ENCODE measurements at regions not wholly inside any gene's neighbourhood (a gene's known extent, or its start where the extent isn't known, plus 50 kb on each side); places are given as distances from the start of the nearest gene placed in this dataset.

DNA sequence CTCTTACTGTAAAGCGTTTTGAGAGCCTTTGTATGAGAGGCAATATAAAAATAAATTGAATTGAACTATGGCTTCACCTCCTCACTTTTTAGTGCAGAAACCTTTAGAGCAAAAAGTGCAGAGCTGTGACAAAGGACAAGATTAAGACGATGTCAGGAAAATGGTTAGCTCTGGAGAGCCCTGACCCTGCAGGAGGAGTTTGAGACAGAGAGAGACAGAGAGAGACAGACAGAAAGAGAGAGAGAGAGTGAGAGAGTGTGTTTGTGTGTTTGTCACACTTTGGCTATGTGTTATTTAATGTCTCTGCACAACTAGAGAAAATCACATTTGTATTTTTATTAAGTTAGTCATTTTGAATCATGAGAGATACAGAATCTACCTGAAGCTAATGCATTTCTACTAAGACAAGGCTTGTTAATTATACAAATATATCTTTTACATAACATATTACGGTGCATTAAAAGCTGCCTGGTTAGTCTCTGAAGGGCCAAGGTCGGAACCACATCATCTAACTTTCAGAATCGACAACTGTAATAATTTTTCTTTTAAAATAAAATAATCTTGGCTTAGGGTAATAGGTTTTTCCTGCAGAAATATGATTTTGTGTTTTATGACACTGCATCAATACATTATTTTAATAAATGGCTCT, 423.5 kb upstream of the ZEB2 start:
- DNase-seq (ENCODE audit: low read depth in 3 of 3), result no peak

DNA sequence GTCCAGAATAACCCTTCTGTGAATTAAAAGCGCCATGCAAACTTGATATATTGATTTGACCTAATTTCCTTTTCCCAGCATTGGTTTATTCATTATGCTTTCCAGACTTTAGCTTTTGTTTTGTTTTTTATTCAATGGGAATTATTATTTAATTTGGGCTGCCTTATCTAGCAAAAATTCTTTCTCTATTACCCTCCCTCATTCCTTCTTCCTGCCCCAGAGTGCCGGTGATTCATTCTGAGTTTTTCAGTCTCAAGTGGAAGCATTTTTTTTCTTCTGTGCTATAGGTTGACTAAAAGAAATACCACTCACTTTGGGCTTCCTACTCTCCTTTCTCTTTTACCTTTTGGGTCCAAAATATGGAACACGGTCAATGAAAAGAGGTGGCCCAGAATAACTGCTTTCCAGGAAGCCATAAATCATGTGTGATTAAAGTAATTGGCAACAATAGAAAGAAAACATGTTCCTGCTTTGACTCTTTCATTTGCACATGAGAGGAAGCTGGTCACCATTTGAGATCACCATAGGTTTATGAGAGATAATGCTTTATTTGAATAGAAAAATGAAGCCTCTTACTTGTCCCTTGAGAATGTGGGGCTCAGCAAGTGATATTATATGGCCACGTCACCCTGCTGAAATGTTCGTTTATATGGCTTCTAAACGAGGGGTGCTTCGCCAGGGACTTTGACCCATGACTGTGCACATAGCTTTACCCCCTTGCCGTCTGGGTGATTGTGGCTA, 422.8 kb upstream of the ZEB2 start:
- no peak for DNase-seq (ENCODE audit: low read depth in 3 of 3)

DNA sequence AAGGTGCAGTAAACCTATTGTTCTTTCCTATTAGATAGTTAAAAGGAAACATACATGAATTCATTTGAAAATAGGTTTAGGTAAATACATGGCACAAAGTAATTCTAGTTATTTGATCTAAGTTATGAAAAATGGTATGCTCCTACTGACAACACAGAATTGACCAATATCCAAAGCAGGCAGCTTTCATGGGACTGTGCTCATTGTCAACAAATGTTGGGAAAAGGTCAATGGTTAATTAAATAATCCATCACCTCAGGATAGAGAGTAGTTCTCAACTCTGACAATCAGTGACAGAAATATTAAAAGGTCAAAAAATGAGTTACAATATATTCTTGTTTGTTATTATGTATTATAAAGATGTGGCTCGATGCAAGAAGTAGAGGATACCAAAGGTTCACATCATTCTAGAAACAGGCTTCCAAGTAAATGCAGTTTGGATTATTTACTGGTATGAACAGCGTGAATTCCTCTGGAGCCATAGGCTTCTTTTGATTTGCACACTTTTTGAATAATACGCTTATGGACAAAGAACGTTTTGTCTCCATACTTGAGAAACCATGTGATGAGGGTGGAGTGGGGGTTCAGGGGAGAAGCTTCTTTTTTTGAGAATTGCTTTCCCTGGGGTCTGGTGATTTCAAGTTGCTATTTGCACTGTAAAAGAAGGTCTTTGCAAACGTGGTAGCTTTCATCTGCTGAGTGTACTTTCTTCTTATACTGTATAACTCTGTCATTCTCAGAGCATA, 422.0 kb upstream of the ZEB2 start:
- DNase-seq (ENCODE audit: low read depth in 3 of 3), result no peak

DNA sequence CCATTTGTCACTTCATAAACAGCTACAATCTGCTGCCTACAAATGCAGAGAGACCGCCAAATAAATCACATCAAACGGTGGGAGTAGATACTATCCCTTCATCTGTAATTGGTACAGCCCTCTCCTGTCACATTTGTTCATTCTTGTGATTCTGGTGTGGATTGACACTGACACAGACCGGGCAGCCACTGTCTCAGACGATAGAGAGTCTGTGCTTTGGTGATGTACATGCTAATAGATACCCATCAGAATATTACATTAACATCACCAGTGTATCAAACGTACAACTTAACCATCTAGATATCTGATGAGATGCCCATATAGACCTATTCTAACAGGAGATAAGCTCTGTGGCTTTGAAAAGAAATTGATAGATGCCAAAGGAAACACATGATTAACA, 419.7 kb upstream of the ZEB2 start:
- DNase-seq (ENCODE audit: low read depth in 3 of 3), result no peak

DNA sequence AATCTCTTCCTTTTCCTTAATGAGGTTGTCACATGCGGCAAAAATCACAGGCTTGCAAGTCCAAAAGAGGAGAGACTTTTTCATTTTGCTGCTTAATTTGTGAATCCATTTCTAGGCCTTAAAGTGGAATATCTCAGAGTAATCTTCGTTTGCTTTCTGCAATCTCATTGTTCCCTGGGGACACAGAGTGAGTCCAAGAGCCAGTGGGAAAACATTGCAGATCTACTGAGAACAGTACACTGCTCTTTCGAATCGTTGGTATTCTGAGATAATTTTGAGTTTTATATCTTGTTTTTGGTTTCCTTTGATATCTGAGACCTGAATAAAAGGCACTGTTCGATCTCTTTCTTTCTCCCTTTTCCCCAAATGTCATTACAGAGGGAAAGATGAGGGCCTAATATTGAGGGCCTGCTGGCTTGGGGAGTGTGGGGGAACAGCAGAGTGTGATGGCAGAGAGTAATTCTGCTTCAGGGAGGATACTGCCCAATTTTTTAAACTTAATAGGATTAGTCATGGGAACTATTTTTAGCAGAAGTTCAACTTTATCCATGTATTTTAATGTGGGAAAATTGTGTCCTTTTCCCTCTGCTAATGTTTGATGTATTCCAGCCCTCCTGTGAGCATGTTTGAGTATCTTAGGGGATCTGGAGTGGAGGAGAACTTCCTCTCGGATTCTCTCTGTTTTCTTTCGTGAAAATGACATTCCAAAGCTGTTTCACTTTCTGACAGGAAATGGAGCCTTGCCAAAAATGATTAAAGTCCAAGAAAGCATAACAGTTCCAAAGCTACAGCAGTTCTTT, 418.2 kb upstream of the ZEB2 start:
- DNase-seq (ENCODE audit: low read depth in 3 of 3), result no peak

DNA sequence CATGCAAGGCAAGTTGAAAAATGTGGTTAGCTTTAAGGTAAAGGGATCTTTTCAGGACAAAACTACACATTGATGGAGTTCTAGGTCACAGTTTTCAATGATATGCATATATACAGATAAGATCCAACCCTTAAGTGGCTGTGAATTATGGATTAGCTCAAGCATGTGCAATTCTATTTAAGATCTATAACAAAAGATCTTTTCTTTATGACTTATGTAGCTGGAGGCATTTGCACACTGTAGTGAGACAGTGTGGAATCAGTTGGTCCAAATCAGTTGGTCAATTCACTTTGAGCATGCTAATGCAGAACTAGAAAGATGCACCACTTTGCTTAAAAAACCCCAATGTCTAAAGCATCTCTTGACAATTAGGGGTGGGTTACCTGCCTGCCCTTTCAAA, 417.1 kb upstream of the ZEB2 start:
- no peak for DNase-seq (ENCODE audit: low read depth in 3 of 3)

DNA sequence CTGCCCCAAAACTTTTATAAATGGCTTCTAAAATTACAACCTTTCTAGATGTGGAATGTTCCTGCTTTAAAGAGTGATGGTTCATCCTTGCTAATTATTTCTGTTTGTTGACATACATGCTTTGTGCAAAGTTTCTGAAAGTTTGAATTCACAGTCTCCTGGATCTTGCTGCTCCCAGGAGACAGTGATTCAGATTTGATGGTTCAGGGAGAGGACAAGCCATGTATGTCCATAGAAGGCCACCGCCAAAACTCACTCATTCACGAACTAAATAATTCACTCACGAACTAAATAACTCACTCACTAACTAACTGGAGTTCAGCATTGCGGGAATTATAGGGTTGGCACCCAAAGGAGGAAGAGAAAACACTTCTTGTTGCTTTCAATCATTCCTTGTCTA, 416.5 kb upstream of the ZEB2 start:
- no peak for DNase-seq (ENCODE audit: low read depth in 3 of 3)

DNA sequence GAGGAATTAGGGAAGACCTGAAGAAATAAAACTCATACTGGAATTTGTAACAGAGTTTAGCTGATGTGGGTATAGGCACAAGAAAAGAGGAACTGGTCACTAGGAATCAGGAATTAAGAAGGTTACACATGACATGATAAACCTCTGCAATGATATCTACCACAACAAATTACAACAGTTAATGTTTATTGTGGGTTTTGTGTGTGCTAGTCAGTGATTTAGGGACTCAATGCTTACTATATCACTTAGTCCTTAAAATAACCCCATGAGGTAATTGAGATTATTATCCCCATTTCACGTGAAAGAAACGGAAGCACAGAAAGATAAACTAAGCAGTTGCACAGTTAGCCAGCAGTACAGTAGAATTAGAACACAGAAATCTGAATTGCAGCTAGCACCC, 415.8 kb upstream of the ZEB2 start:
- DNase-seq (ENCODE audit: low read depth in 3 of 3), result no peak

DNA sequence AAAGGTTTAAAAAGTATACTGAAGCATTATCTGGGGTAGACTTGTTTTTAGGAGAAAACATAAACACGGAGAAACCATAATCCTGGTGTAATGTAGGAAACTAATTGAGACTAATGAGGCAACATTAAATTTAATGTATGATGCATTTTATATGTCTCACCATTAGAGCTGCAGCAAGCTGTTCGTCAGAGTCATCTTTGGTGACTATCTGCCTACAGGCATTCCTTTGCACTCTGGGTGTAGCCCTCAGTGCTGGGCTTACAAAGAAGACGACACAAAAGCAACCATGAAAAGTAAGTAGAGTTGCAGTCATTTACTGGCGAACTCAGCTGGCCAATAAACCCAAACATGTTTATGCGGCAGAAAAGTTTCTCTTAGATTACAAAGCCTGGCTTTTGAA, 415.3 kb upstream of the ZEB2 start:
- no peak for DNase-seq (ENCODE audit: low read depth in 3 of 3)

DNA sequence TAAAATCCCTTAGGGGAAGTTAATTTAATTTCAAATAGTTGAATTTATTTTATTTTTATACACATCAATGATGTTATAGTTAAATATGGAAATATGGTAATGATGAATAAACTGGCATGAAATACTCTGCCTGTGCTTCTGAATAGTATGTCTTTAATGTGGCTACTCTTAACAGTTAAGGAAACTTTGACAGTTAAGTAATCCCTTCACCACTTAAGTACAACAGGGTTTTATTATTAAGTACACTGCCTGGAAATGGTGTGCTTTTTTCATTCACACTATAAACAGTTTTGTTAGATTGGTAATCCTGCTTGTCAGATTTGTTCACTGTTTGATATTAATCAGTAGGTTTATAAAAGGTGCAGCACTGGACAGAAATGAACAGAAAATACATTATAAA, 412.0 kb upstream of the ZEB2 start:
- DNase-seq (ENCODE audit: low read depth in 3 of 3), result no peak

DNA sequence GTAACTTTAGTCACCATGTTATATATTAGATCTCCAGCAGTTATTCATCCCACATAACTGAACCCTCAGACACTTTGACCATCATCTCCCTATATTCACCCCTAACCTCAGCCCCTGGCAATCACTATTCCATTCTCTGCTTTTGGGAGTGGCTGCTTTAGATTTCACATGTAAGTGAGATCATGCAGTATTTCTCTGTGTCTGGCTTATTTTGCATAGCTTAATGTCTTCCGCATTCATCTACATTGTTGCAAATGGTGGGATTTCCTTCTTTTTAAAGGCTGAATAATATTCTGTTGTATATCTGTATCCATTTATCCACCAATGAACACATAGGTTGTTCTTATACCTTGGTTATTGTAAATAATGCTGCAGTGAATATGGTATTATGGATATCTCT, 411.6 kb upstream of the ZEB2 start:
- no peak for DNase-seq (ENCODE audit: low read depth in 3 of 3)

DNA sequence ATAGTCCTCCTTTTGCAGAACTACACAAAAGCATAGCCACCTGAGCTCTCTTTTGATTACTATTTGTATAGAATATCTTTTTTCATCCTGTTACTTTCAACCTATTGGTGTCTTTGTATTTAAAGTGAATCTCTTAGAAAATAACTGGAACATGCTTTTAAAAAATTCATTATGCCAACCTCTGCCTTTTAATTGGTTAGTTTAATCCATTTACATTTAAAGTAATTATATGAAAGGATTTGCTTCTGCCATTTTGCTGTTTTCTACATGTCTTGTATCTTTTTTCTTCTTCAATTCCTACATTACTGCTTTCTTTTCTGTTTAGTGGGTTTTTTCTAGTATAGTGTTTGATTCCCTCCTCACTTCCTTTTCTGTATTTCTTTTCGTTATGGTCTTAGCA, 407.5 kb upstream of the ZEB2 start:
- no peak for DNase-seq (ENCODE audit: low read depth in 3 of 3)

DNA sequence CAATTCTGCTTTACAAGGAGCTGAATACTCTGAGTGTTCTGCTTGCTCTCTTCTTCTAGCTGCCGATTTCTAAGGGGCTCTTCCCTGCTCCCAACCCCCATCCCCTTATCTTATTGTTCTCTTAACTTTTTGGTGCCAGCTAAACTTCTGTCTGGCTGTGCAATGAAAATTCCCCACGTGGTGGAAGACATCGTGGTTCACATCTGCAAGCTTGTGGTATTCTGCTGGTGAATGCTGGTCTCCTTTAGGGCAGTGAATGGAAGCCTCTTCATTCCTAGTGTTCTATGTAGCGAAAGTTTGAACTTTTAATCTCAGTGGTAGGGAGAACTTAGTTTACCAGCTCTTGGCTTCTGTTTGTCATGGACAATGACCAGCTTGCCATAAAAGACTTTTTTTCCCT, 406.0 kb upstream of the ZEB2 start:
- DNase-seq (ENCODE audit: low read depth in 3 of 3), result no peak

DNA sequence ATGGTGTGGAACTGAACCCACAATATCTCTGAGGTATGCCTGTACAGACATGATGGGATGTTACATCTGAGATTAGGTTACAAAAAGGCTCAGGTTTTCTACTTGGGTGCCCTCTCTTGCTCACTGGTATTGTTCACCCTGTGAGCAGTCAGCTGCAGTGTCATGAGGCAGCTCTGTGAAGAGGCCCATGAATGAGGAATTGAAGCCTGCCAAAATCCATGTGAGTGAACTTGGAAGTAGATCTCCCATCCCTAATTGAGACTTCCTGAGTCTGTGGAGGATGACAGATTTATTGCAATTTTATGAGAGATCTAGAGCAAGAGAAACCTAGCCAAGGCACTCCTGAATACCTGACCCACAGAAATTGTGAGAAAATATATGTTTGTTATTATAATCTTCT, 404.9 kb upstream of the ZEB2 start:
- no peak for DNase-seq (ENCODE audit: low read depth in 3 of 3)

DNA sequence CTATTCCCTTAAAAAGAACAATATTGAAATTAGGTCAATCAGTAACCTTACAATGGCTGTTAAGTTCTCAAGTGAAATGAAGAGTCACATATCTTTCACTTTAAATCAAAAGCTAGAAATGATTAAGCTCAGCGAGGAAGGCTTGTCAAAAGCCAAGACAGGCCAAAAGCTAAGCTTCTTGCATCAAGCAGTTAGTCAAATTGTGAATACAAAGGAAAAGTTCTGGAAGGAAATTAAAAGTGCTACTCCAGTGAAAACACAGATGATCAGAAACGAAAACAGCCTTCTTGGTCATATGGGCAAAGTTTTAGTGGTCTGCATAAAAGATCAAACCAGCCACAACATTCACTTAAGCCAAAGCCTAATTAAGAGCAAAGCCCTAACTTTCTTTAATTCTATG, 402.6 kb upstream of the ZEB2 start:
- DNase-seq (ENCODE audit: low read depth in 3 of 3), result no peak

DNA sequence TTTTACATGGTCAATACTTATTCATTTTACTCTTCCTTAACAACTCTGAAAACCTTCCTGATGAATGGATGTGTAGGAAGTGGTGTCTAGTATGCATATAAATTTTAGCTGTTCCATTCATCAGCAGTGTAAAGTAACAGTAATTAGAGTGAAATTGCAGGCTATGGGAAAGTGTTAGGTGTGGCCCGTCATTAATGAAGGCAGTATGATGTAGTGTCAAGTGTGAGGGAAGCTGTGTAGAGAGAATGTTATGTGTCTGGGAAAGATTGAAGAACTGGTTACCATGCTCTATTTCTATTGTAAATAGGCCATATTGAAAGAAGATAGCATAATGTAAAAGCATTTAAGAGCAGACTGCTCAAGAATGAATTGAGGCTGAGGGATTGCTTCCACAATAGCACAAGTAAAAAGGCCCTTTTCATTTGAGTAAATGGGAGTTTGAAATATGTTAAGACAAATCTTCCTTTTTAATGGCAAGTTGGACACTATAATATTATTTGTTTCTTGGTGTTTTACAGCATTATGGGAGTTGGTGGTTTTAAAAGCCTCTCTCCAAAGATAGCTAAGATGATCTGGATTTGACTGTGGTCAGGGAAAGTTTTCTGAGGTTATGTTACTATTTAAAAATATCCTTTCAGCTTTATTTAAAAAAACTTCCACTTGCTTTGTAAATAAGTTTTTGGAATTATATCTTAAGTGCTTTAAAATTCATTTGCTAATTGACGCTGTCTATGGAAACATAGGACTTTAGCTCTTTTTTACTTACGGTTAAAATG, 401.0 kb upstream of the ZEB2 start:
- no peak for DNase-seq (ENCODE audit: low read depth in 3 of 3)

DNA sequence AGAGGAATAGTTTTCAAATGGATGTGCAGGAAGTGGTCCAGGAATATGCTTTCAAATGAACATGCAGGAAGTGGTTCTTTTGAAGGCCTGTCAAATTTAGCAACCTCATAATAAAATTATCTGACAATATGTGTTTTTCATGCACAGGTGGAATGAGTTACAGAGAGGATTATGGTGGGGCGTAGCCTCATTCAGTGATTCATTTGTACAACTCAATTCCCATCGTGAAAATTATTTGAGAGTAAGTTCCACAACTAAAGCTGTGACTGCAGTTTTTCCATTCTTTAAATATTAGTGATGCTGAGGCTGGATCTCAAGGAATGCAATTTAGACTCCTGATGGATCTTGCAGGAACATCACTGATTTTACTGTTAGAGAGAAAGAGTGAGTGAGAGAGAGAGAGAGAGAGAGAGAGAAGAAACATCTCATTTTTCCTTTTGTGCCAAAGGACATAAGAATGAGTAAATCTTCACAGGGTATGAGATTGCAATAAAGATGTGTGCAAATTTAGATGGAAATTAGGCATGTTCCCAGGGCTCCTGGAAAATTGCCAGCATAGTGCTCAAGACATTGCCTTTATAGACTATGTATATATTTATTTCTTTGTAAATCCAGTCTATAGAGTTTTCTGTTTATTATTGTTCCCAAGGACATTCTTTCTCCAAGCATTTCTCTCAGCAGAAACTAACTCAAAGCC, 394.9 kb upstream of the ZEB2 start:
- no peak for DNase-seq (ENCODE audit: low read depth in 3 of 3)

DNA sequence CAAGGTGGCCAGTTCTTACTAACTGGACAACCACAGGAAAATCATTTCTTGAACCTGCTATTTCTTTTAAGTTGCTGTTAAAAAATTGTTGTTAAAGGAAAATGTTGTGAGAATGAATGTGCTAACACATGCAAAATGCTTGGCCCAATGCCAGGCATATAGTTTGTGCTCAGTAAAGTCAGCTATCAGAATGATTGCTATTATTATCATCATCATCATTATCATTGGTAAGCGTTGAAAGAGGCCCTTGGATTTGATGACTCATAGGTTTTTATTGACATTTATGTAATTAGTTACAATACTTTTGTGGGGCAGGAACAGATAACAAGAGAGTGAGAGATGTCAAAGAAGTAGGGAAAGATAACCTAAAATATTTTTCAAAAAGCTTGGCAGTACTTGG, 394.2 kb upstream of the ZEB2 start:
- no peak for DNase-seq (ENCODE audit: low read depth in 3 of 3)

DNA sequence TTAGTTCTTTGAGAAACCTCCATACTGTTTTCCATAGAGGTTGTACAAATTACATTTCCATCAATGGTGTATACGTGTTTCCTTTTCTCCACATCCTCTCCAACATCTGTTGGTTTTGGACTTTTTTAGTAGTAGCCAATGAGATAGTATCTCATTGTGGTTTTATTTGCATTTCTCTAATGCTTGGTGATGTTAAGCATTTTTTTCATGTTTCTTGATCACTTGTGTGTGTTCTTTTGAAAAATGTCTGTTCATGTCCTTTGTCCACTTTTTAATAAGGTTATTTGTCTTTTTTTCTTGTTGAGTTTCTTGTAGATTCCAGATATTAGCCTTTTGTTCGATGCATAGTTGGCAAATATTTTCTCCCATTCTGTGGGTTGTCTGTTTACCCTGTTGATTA, 392.3 kb upstream of the ZEB2 start:
- DNase-seq (ENCODE audit: low read depth in 3 of 3), result no peak

DNA sequence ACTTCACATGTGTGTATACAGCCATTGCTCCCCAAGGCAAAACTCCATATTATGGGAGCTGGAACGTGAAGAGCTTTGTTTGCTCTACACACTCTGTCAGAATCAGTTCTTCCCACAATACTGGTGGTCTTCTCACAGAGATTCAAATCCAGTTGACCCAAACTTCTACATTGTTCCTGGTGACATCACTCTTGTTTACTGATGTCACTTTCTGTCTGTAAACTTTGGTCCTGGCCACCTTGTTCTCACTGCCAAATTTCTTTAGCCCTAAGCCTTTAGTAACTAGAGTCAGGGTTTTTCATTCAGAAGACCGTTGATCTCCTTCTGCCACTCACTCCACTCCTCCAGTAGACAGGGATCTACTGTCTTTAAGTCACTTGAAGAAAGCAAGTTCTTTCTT, 386.0 kb upstream of the ZEB2 start:
- no peak for DNase-seq (ENCODE audit: low read depth in 3 of 3)

DNA sequence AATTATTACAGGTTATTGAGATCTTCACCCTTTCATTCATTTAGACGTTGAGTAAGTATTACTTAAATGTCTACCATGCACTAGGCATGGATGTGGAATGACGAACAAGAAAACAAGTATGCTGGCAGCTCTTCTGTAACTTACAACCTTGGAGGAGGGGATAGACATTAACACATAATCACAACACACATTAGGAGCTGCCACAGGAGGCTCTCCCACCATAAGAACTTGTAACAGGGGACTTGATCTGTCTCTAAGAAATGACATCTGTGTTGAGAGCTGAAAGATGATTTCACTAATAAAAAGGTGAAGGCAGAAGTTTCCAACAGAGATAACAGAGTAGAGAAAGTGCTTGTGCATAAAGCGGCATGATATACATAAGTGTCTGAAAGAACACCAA, 384.7 kb upstream of the ZEB2 start:
- DNase-seq (ENCODE audit: low read depth in 3 of 3), result no peak
